LNCAP (cell line): ENCODE measurements at regions not wholly inside any gene's neighbourhood (a gene's known extent, or its start where the extent isn't known, plus 50 kb on each side); places are given as distances from the start of the nearest gene placed in this dataset.

Experiments
- TF ChIP-seq, protein P1 (sequence below): fragments of 450-650 bp; IDR thresholded peaks from 2 replicates; pipeline ENCODE4 v1.5.1; 2017; ENCODE audit warnings: mild to moderate bottlenecking

DNA sequence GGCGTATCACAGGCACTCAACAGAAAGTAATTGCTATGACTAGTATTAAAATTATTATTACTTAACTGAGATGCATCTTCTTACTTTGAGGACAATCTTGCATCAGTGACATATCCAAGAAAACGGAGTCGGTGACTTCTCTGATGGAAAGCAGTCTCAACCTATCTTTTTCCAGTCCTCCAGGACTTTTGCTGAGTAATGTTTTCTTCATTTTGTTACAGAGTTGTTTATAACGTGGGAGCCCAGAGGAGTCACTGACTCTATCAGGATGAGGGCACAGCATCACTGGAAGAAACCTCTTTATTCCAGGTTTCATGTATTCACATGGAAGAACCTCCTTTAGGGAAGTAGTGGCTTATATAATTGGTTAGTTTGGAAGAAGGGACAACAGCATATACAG is 51.5 kb upstream of the MELK start:
- TF ChIP-seq, protein P1, sequence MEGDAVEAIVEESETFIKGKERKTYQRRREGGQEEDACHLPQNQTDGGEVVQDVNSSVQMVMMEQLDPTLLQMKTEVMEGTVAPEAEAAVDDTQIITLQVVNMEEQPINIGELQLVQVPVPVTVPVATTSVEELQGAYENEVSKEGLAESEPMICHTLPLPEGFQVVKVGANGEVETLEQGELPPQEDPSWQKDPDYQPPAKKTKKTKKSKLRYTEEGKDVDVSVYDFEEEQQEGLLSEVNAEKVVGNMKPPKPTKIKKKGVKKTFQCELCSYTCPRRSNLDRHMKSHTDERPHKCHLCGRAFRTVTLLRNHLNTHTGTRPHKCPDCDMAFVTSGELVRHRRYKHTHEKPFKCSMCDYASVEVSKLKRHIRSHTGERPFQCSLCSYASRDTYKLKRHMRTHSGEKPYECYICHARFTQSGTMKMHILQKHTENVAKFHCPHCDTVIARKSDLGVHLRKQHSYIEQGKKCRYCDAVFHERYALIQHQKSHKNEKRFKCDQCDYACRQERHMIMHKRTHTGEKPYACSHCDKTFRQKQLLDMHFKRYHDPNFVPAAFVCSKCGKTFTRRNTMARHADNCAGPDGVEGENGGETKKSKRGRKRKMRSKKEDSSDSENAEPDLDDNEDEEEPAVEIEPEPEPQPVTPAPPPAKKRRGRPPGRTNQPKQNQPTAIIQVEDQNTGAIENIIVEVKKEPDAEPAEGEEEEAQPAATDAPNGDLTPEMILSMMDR: no peak

DNA sequence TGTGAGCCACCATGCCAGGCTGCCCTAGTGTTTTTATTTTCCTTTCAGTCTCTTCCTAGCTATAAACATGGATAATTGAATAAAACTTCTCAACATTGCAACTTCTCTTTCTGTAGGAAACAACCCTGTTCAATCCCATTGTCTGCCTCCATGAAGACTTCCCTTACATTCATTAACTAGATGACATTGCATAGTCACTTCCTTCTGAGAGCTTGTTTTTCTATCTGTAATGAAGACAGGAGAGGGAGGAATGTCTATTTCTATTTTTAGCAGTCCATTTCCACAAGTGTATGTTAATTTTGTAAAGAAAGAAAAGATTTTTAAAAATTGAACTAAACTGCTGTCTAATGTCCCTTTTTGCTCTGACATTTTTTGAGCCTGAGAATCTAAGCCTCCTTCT is 55.6 kb upstream of the MELK start:
- TF ChIP-seq, protein P1: no peak

DNA sequence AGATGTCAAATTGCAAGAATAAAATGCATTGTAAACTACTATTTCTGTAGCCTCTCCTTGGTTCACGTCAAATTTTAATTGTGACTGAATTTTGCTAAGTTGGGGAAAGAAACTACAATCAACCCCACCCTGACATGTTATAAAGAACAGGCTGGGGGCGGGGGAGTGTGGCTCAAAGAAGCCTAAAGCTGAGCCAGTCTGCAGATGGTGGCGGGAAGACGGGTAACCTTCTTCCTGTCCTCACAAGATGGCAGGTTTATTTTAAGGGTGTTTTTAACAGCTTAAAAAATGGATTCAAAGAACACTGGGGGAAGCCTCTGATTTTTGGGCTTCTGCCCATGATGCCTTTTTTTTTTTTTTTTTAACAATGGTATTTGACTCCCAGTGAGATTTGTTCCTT is 68.5 kb upstream of the MELK start:
- TF ChIP-seq, protein P1: no peak

DNA sequence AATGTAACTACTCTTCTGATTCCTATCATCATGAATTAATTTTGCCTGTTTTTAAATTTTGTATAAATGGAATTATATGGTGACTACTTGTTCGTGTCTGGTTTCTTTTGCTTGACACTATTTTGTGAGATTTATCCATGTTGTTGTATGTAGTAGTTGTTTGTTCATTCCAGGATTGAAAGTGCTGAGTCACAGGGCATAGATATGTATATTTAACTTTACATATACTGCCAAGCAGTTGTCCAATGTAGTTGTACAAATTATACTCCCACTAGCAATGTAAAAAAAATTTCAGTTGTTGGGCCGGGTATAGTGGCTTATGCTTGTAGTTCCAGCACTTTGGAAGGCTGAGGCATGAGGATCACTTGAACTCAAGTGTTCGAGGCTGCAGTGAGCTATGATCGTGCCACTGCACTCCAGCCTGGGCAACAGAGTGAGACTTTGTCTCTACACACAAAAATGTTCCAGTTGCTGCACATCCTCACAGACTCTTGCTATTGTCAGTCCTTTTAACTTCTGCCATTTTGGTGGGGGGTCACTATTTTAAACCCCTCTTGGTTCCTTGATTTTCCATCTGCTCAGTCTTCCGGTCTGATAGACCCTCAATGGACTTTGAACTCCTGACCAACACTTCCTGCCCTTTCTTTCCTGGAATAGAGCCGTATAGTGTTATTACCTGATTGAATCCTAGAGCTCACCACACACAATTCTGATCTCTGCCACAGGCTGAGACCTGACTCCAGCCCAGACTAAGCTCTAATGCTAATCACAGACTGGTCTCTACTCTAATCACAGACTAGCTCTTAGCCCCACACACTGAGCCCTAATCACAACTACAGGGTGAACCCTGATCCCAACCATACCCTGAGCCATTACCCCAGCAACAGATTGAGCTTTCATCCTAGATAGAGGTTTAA is 69.3 kb upstream of the MELK start:
- TF ChIP-seq, protein P1: no peak

DNA sequence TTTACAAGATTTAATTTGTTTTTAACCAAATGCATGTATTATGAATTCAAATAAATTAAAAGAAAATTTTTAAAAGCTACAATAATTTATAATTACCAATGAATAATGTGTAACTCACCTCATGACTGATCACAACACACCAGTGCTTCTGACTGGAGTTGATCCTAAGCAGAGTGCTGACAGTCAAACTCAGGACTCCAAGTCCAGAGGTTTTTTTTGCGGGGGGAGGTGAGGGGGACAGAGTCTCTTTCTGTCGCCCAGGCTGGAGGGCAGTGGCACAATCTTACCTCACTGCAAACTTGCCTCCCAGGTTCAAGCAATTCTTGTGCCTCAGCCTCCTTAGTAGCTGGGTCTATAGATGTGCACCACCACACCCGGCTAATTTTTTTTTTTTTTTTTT is 71.0 kb upstream of the MELK start:
- TF ChIP-seq, protein P1: no peak

GRCh38 chr9:36499174-36499890 is 73.4 kb upstream of the MELK start:
- TF ChIP-seq, protein P1: no peak

DNA sequence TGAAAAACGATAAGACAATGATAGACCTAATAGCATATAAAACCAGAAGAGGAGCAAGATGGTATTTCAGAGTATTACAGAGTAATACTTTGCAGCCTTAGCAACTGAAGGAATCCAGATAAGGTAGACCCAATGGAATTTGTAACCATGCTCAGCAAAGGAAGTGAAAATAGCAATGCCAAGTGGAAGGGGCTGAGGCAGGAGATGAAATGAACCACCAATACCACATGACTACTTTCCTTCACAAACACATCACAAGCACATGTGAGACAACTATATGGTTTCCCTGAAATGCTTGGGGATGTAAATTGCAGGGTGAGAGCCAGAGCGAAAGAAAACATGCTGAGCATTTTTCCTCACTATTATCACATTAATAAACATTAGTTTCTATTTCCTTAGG is 79.8 kb upstream of the MELK start:
- TF ChIP-seq, protein P1: no peak
